GOT3 (cell line): ENCODE measurements at regions not wholly inside any gene's neighbourhood (a gene's known extent, or its start where the extent isn't known, plus 50 kb on each side); places are given as distances from the start of the nearest gene placed in this dataset.

Experiments used
- DNase-seq: peaks from one replicate; lab custom pipeline; 2025; ENCODE audit warnings: mixed read lengths; lab: John Stamatoyannopoulos, UW

DNA sequence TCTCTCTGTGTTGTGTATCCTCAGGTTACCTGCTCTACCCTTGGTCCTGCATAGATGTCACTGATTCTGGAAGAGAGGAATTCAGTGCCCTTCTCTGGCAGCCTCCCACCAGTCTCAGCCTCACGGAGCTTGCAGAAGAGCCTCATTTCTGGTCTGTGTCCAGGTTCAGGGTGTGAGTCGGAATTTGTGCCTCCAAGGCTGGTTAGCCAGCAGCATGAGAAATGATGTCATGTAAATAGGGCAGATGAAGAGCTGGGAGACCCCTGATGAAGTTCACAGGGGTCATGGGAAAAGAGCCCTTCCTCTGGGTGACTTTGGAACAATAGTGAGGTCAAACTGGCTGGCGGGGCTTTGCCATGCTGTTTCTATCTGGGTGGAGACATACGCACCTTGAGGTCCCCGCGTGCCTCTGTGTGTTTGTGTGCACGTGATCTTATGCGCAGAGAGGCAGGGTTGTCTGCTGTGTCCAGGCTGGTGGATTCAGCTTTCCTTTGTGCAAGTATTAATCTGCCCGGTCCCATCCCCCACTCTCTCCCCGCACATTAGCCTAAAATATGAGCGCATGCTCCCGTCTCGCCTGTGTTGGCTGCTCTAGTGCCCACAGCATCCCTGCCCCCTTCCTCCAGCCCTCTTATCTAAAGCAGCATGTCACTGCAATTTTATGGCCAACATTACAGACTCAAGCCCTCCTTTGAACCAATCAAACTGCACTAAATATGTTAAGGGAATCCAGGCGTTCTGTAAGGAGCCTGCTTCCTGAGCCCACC is 256.3 kb upstream of the ZFHX3 start:
- no peak for DNase-seq

DNA sequence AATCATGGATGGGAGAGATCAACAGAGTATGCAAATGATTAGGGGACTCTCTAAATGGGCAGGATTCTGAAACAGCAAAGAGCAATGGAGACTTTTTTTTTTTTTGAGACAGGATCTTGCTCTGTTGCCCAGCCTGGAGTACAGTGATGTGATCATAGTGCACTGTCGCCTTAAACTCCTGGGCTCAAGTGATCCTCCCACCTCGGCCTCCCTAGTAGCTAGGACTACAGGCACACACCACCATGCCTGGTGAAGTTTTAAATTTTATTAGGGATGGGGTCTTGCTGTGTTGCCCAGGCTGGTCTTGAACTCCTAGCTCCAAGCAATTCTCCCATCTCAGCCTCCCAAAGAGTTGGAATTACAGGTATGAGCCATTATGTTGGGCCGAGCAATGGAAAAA is 255.0 kb upstream of the ZFHX3 start:
- no peak for DNase-seq

DNA sequence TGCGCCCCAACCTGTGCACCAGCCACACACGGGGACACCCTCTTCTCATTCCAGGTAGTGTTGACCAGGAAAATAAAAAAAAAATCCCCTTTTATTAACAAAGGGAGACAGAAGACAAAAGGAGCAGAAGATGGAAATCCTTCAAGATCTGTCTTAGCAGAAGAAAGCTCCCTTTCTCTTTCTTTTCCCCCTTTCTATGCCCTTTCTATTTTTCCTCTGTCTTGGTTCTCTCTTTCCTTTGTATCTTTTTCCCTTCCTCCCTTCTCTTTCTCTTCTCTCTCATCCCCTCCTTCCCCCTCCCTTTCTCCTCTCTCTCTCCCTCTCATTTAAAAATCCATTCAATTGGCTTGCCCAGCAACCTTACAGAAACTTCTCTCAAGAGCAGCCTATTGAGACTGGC is 254.1 kb upstream of the ZFHX3 start:
- no peak for DNase-seq

DNA sequence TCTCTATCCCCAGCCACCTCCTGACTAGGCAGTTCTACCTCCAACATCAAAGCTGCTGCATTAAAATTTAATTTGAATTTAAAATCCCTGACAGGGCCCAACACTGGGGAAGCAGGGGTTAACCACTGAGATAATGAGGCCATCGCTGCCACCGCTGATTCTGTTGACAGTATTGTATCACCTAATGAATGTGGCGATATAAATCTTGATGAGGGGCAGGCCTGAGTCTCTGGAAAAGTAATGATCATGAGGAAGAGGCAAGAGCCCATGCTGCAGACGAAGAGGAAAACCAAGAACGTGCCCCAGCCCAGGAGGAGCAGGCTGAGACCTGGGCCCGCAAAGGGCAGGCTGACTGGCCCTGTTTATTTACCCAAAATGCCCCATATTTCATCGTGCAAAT is 251.4 kb upstream of the ZFHX3 start:
- no peak for DNase-seq

DNA sequence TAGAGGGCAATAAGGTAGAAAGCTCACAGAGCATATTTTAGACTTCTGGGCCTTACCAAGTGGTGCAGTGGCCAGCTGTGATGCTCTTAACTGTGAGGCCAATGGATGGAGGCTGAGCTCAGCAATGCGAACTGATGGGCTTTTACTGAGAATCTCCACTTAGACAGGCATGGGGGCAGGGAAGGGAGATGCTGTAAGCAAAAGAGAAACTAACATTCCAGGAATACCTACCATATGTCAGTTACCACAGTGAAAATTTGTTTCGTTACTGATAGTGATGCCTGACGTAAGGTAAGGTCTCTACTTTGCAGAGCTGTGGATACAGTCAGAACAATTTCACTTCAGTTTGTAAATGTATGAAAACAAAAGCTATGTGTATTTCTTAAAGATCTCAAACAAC is 250.6 kb upstream of the ZFHX3 start:
- DNase-seq = no peak

DNA sequence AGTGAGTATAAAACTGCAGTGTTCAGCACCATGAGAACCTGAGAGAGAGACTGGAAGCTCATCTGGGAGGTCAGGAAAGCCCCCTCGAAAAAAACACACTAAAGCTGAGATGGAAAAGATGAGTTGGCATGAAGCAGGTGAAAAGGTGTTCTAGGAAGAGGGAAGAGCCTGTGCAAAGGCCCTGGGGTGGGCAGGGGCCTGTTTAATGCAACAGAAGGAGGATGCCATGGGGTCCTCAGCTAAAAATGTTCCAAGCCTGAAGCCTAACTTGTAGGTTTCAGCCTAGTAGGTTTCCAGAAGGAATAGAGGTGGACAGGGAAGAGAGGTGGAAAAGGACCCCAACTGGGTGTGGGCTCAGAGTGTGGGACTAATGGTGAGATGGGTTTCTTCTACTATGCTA is 242.3 kb upstream of the ZFHX3 start:
- DNase-seq = no peak

DNA sequence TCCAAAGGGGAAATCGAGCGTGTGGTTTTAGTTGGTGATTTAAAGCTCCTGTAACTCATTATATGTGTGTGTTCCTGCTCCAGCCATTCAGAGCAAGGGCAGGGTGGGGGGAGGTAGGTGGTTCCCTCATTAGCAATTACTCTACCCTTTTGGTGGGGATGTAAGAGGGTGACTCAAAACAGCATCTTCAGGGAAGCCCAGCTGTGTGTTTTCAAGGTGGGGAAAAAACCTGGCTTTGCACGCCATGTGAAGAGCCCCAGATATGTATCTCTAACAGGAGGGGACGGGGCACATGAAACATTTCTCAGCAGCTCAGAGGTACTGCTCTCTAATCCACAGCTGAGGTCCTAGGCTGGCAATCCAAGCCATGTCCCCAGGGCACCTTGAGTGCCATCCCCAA is 241.3 kb upstream of the ZFHX3 start:
- no peak for DNase-seq

DNA sequence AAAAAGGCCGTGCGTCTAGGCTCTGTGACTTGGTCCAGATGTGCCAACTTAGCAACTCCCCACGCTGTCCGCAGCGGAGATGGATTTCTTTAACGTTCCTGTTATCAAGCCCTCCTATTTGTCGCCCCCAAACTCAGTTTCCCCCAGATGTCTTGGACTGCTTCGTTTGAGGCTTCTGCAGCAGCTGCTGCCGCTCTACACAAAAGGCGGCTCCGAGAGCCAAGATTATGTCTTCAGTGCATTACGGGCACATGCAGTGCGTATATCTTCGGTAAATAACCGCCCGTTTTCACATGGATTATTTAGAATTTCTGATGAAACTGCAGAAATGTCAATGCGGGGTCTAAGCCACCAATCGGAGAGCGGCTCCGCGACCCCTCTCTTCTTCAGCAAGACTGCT is 240.6 kb upstream of the ZFHX3 start:
- DNase-seq = no peak

DNA sequence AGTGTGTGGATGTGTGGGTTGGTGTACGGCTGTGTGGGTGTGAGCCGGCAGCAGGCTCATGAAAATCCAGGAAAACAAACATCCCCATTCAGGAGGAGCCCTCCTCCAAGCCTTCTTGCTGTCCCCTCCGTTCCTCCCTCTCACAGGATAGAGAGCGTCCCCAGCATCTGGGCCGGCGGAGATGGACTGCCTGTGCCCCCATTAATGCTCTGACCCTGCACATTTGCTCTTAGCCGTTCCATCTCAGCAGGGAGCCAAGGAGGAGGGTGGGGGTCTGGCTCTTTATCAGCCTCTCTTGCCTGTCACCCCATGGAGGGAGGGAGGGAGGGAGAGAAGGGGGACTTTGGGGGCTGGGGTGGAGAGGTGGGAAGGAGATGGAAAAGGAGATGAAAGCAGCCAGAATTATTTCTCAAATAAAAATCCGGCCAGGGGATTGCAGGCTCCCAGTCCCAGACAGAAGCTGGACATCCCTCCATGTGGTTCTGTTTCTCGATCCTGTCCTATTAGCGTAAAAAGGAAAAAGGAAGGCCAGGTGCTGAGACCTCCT is 240.0 kb upstream of the ZFHX3 start:
- DNase-seq = no peak

DNA sequence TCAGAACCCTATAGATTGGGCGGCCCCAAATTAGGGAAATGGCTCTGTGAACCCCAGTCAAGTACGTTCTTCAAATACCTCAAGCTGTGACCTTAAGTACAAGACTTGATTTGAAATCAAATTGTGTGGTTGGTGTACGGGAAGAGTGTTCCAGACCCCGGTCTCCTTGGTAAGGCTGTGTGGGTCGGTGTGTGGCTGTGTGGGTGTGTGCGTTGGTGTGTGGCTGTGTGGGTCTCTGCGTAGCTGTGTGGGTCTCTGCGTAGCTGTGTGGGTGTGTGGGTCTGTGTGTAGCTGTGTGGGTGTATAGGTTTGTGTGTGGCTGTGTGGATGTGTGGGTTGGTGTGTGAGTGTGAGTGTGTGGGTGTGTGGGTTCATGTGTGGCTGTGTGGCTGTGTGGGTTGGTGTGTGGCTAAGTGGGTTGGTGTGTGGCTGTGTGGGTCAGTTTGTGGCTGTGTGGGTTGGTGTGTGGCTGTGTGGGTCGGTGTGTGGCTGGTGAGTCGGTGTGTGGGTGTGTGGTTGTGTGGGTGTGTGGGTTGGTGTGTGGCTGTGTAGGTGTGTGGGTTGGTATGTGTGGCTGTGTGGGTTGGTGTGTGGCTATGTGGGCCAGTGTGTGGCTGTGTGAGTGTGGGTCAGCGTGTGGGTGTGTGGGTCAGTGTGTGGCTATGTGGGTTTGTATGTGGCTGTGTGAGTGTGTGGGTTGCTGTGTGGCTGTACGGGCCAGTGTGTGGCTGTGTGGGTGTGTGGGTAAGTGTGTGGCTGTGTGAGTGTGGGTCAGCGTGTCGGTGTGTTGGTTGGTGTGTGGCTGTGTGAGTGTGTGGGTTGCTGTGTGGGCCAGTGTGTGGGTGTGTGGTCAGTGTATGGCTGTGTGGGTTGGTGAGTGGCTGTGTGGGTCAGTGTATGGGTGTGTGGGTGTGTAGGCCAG is 238.7 kb upstream of the ZFHX3 start:
- DNase-seq = no peak

DNA sequence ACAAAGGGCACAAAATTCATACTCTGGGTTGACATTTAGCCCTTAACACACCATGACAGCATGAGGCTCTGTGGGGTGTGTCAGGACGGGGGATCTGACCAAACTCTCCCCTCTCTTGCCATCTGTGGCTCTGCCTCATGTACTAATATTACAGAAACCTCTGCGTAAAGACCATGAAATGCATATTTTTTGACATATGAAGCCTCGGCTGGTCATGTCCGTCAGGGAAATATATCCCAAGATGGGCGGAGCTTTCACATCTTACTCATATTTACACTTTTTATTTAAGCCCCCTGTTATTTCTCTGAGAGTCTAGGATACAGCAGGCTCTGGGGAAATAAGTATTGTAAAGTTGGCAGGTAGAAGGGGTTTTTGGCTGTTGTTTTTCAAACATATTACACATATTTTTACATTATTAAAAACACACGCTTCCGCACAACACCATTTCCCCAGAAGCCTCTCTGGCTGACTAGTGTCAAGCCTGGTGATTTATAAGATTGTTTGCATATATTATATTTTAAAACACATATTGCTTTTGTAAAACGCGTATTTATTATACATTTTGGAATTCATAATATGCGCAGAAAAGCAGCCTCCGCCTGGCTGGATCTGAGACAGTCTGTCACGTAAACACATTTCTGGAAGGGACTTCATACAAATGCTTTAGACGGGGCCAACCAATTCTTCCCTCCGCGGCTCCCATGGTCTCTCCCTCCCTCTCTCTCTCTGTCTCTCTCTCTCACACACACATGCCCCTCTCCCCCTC is 237.7 kb upstream of the ZFHX3 start:
- no peak for DNase-seq

DNA sequence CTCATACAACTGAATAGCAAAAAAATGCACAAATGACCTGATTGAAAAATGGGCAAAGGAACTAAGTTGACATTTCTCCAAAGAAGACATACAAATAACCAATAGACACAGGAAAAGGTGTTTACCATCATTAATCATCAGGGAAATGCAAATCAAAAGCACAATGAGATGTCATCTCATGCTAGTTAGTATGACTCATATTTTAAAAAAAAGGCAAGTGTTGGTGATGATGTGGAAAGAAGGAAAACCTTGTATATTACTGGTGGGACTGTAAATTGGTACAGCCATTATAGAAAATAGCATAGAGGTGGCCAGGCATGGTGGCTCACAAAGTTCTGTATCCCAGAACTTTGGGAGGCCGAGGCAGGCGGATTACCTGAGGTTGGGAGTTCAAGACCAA is 232.5 kb upstream of the ZFHX3 start:
- DNase-seq = no peak

DNA sequence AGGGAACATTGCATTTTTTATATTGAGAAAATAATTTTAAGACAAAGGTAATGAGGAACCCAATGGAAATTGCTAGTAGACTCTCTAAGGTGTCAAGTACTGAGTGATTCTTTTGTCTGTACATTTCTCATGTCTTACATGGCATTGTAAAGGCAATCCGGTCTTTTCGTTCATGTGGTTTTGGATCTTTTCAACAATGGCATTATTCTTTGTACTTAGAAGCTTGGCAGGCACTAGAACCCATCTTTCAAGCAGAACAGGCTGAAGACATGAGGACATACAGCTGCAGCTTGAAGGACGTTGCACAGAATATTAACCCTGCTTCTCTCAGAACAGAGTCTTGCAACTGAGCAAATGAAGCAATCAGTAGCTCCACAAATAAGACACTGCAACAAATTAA is 231.5 kb upstream of the ZFHX3 start:
- DNase-seq = no peak

DNA sequence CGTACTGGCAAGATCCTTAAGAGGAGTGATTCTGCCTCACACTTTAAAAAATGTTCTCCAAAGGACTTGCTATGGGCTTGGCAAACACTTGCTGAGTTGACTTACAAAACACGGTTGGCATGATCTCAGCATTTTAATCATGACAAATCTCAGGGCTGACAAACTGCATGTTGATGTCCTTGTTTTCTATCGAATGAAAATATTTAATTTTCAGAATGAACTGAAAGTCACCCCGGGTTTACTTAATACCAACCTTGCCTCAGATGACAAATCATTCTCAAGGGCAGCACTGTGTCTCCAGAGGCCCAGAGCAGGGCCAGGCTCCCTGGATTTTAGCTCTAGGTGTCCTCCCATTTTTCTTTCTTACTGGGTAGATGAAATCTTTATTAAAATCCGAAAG is 229.1 kb upstream of the ZFHX3 start:
- no peak for DNase-seq

DNA sequence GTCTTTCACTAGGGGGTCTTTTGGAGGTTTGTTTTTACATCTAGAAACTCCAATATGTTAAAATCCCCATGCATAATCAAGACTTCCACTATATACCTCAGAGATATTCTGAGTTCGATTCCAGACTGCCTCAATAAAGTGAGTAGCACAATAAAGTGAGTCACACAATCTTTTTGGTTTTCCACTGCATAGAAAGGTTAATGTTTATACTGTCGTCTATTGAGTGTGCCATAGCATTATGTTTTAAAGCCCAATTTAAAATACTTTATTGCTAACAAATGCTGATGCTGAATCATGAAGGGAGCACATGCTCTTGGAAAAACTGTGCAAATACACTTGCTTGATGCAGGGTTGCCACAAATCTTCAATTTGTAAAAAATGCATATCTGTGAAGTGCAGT is 227.5 kb upstream of the ZFHX3 start:
- DNase-seq = no peak

DNA sequence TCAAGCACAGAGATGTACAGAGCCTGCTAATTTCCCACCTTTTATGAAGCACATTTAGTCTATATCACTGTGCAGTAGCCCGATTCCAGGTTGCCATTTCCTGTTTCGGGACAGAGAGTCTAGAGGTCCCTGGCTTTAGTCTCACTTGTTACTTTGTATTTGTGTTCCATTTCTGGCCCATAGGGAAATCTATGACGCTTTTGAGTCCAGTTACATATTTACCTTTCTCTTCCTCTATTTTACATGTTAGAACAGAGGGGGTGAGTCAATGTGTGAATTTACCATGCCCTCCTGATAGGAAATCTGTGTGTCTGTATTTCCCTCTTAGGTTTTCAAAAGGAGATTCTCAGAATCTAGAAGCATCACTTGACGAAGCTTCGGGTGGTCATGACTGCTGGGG is 227.1 kb upstream of the ZFHX3 start:
- no peak for DNase-seq

DNA sequence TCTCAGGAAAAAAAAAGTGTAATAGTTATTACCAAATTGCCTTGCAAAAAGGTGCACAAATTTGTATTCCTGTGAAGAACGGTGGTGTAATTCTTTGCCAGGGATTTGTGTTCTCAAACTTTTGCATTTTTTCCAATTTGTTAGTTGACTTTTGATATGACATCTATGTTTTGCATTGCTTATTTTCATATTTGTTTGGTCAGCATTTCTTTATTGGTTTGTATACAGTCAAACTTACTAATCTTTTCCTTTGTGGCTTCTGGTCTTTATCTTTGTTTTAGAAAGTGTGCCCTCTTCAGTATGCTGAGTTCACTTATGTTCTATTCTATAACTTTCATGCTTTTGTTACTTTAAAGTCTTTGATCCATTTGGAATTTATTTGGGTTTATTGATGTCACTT is 226.2 kb upstream of the ZFHX3 start:
- DNase-seq = no peak

DNA sequence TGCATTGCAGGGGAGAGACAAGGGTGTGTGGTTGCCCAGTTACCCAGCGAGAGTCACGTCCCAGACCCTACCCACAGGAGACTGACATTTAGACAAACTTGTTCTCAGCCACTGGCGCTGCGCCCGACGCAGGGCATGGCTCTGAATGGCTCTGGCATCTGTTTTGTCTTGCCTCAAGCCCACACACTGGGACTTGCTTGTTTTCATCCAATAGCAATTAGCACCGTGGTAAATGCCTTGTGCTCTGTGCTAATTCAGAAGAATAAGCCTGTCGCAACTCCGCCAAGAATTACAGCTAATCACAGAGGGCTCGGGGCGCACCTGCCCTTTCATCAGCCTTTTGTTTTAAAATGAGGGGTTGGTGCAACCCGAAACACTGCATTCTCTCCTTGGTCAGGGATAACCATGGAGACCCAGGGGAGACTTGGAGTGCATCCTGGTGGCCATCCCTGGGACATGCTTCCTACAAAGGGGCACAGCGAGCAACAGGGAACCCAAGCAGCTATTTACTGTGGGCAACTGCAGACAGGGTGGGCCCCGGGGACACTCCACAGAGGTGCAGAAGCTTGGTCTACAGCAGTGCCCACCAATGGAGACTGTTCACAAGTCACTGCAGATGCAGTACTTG is 220.6 kb upstream of the ZFHX3 start:
- no peak for DNase-seq

DNA sequence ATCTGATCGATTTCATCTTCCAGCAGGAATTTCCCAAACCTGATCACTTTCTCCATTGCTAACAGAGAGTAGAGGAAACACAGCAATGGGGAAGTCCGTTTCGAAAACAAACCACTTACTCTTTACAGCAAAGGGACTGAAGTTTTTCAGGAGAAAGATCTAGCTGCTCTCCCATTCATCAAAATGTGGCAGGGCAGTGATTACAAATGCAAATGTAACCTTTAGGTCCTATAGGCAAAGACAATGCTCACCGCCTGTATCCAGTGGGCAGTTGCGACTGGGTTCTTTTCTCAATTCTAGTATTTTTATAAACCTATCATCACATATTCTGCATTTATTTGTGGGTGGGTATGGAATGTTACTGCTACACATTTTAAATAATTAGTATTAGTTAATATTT is 218.0 kb upstream of the ZFHX3 start:
- DNase-seq = no peak

DNA sequence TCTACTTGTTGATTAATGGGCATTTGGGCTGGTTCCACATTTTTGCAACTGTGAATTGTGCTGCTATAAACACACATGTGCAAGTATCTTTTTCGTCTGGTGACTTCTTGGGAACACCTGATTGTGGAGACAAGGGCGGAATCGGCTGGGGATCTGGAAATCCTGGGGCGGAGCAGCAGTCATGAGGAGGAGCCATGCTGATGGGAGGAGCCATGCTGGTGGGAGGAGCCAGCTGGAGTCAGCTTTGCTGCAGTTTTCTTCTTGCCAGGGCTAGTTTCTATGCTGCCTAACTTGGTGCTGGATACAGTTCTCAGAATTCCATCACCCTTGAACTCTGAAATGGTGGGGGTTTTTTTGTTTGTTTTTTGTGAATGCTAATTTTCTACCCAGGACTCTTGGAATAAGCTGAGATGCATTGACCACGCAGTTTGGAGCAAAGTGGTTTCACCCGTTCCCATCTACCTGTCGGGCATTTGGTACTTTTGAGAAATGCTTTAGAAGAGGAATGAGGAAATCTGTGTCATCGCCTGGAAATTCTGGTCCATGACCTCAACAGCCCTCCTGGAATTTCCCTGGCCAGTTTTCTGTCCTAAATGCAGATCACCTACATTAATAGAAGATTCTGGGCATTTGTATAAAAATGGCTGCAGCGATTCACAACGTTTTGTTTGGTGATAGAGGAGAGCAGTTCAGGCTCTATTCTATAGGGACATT is 217.4 kb upstream of the ZFHX3 start:
- no peak for DNase-seq

DNA sequence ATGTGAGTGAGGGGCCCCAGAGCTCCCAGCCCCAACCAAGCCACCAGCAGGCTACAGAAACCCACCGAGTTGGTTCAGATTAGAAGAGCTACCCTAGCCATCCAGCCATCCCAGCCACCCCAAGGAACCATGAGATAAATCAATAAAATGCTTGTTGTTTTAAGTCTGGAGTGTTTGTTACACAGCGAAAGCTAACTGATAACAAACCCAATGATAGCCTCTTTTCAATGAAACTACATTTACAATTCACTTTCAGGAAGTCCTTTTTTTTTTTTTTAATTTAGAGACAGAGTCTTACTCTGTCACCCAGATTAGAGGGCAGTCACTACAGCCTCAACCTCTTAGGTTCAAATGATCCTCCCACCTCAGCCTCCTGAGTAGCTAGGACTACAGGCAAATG is 215.0 kb upstream of the ZFHX3 start:
- DNase-seq = no peak
